CD14-positive monocyte (primary cell): ENCODE measurements at regions not wholly inside any gene's neighbourhood (a gene's known extent, or its start where the extent isn't known, plus 50 kb on each side); places are given as distances from the start of the nearest gene placed in this dataset.

Source experiments
- DNase-seq, 3 donors: peaks; one replicate each; pipeline ENCODE4 v3.0.0-alpha.2; 2011 to 2022
- H2AFZ ChIP-seq: 2 replicates; pipeline ENCODE4 v1.6.0; 2012; ENCODE audit warnings: mild to moderate bottlenecking, low read depth, low read length, inconsistent platforms; ENCODE audit not compliant: insufficient read depth, poor library complexity, severe bottlenecking
- H3K27ac ChIP-seq, 2 donors: 1 replicate in 1 of 2; 2 replicates in 1 of 2; pipeline ENCODE4 v1.5.1; 2012 to 2013; ENCODE audit warnings: low read length in 2 of 2, control low read depth in 1 of 2, inconsistent platforms in 1 of 2, low read depth in 1 of 2, mild to moderate bottlenecking in 1 of 2
- H3K27me3 ChIP-seq, 2 donors: one replicate each; pipeline versions ENCODE4 v1.6.0 to v1.6.1; 2011 to 2013; ENCODE audit warnings: low read length in 2 of 2; ENCODE audit not compliant: control insufficient read depth in 2 of 2, insufficient read depth in 2 of 2
- H3K36me3 ChIP-seq, 2 donors: replicated peaks in 1 of 2; 1 replicate in 1 of 2; 2 replicates in 1 of 2; pipeline versions ENCODE4 v1.5.1 to v1.6.1; 2012 to 2013; ENCODE audit warnings: low read length in 2 of 2, control low read depth in 1 of 2, inconsistent platforms in 1 of 2, mild to moderate bottlenecking in 1 of 2; ENCODE audit not compliant: insufficient read depth in 2 of 2, control insufficient read depth in 1 of 2
- H3K4me1 ChIP-seq, 2 donors: 1 replicate in 1 of 2; 2 replicates in 1 of 2; pipeline versions ENCODE4 v1.5.1 to v1.6.1; 2012 to 2013; ENCODE audit warnings: low read length in 2 of 2, control low read depth in 1 of 2, inconsistent platforms in 1 of 2, mild to moderate bottlenecking in 1 of 2, moderate library complexity in 1 of 2; ENCODE audit not compliant: insufficient read depth in 2 of 2, control insufficient read depth in 1 of 2
- H3K4me2 ChIP-seq: replicated peaks from 2 replicates; pipeline ENCODE3; 2012; ENCODE audit warnings: low read length, moderate library complexity, mild to moderate bottlenecking; ENCODE audit not compliant: poor library complexity, severe bottlenecking; ENCODE audit errors: extremely low read depth
- H3K4me3 ChIP-seq, 3 experiments: fragments of 200-600 bp in 1 of 3; sonication (generic) in 1 of 3; replicated peaks in 1 of 3; 1 replicate in 2 of 3; 2 replicates in 1 of 3; pipeline ENCODE4 v1.5.1; 2011 to 2013; ENCODE audit warnings: low read length in 3 of 3, mild to moderate bottlenecking in 3 of 3, control low read depth in 2 of 3, low read depth in 2 of 3, inconsistent platforms in 1 of 3, moderate library complexity in 1 of 3
- H3K79me2 ChIP-seq: 2 replicates; pipeline ENCODE4 v1.6.0; 2012; ENCODE audit warnings: mild to moderate bottlenecking, control low read depth, inconsistent platforms, low read length, moderate library complexity; ENCODE audit not compliant: insufficient read depth
- H3K9ac ChIP-seq: 2 replicates; pipeline ENCODE4 v1.6.0; 2017; ENCODE audit warnings: low read length, mild to moderate bottlenecking; ENCODE audit not compliant: insufficient read depth, poor library complexity, severe bottlenecking
- H3K9me3 ChIP-seq, 2 donors: replicated peaks in 1 of 2; 1 replicate in 1 of 2; 2 replicates in 1 of 2; pipeline versions ENCODE4 v1.5.1 to v1.6.1; 2012 to 2013; ENCODE audit warnings: low read length in 2 of 2, control low read depth in 1 of 2; ENCODE audit not compliant: control insufficient read depth in 1 of 2, insufficient read depth in 1 of 2
- H4K20me1 ChIP-seq: 2 replicates; pipeline ENCODE4 v1.6.0; 2012; ENCODE audit warnings: mild to moderate bottlenecking, low read length, control low read depth, moderate library complexity; ENCODE audit not compliant: insufficient read depth
- H3K27ac Mint-ChIP-seq, 7 donors: one replicate each; pipeline ENCODE4 v1.8.0; 2020; ENCODE audit warnings: mild to moderate bottlenecking in 7 of 7, mixed read lengths in 7 of 7, moderate library complexity in 6 of 7, inconsistent platforms in 2 of 7
- H3K27me3 Mint-ChIP-seq, 3 donors: one replicate each; pipeline ENCODE4 v1.8.0; 2021 to 2022; ENCODE audit warnings: low read depth in 3 of 3, mild to moderate bottlenecking in 3 of 3, mixed read lengths in 3 of 3, moderate library complexity in 3 of 3, inconsistent platforms in 1 of 3
- H3K36me3 Mint-ChIP-seq, 2 donors: one replicate each; pipeline ENCODE4 v1.8.0; 2020; ENCODE audit warnings: mixed read lengths in 2 of 2, inconsistent platforms in 1 of 2, mild to moderate bottlenecking in 1 of 2
- H3K4me1 Mint-ChIP-seq: one replicate; pipeline ENCODE4 v1.8.0; 2020; ENCODE audit warnings: mild to moderate bottlenecking, mixed read lengths
- H3K4me3 Mint-ChIP-seq, 2 donors: one replicate each; pipeline ENCODE4 v1.8.0; 2020; ENCODE audit warnings: mild to moderate bottlenecking in 2 of 2, mixed read lengths in 2 of 2, moderate library complexity in 1 of 2
- H3K9me3 Mint-ChIP-seq, 7 donors: one replicate each; pipeline ENCODE4 v1.8.0; 2020 to 2022; ENCODE audit warnings: mixed read lengths in 7 of 7, mild to moderate bottlenecking in 6 of 7, moderate library complexity in 6 of 7, inconsistent platforms in 2 of 7
- WGBS: methylation state at CpG from one replicate; pipeline ENCODE4 v1.1.5; 2013; ENCODE audit warnings: missing lambda C conversion rate; ENCODE audit not compliant: insufficient coverage; 5-methylcytosine and 5-hydroxymethylcytosine counted together
- intact Hi-C, 2 donors: fragments of 100-400 bp; cut with micrococcal nuclease; formaldehyde crosslinking; loops; one replicate each; pipeline versions ENCODE4 v1.15.0 to v1.15.1; 2023
- TF ChIP-seq, protein P1 (sequence below): fragments of 200-600 bp; IDR thresholded peaks from one replicate; pipeline ENCODE4 v1.8.0; 2022; ENCODE audit warnings: antibody characterized with exemption, mild to moderate bottlenecking

DNA sequence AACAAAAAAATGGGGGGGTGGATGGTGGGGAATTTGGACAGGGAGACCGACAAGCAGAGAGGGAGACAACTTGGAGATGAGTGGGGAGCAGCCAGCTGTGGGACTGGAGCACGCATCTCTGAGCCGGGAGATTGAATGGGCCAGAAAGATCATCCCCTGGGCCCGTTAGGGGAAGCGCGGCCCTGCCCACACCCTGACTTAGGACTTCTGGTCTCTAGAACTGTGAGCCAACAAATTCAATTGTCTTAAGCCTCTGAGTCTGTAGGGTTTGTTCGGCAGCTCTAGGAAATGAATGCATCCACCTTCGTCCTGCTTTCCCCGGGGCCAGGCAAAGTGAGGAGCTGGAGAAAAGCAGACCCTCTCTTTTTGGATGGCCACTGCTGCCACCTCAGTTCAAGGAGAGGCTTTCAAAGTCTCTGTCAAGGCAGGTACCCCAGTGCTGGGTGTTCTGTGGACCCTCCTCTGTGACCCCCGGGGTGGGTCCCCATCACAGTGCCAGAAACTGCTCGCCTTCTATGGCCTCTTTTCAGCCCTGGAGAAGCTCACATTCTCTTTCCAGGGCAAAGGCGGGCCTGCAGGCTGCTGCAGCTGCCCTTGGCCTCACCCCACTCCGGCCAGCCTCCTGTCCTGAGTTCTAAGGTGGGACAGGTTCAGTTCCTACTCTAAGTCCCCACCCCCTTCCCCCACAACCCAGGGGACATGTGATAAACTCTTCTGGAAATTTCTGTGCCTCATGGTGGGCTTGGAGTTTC lies 423.2 kb downstream of the RPS24 start:
- Histone ChIP-seq H3K9ac (no peak overlapping the region), H3K4me1 (no peaks in the 10 kb centered on the region), H4K20me1 (no peaks in the 10 kb centered on the region), H3K36me3 (no peaks in the 10 kb centered on the region), H3K4me3 (no peak overlapping the region), H3K27ac (no peak overlapping the region), H2AFZ (no peak overlapping the region), H3K9me3 (no peaks in the 10 kb centered on the region), H3K4me2 (no peak overlapping the region), H3K27me3 (no peaks in the 10 kb centered on the region), H3K79me2 (no peaks in the 10 kb centered on the region)
- Mint-ChIP-seq H3K9me3 (no peaks in the 10 kb centered on the region), H3K27me3 (peaks cover 4 to 13% (median 5%) of the 10 kb centered on the region in 3 donors), H3K36me3 (no peaks in the 10 kb centered on the region), H3K27ac (no peak overlapping the region), H3K4me3 (no peak overlapping the region), H3K4me1 (no peaks in the 10 kb centered on the region)
- WGBS: 98% methylated on average over 10 of the region's 13 CpGs
- DNase-seq: no peak
- TF ChIP-seq, protein P1, sequence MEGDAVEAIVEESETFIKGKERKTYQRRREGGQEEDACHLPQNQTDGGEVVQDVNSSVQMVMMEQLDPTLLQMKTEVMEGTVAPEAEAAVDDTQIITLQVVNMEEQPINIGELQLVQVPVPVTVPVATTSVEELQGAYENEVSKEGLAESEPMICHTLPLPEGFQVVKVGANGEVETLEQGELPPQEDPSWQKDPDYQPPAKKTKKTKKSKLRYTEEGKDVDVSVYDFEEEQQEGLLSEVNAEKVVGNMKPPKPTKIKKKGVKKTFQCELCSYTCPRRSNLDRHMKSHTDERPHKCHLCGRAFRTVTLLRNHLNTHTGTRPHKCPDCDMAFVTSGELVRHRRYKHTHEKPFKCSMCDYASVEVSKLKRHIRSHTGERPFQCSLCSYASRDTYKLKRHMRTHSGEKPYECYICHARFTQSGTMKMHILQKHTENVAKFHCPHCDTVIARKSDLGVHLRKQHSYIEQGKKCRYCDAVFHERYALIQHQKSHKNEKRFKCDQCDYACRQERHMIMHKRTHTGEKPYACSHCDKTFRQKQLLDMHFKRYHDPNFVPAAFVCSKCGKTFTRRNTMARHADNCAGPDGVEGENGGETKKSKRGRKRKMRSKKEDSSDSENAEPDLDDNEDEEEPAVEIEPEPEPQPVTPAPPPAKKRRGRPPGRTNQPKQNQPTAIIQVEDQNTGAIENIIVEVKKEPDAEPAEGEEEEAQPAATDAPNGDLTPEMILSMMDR: no peak
- intact Hi-C loops: no loop called here

DNA sequence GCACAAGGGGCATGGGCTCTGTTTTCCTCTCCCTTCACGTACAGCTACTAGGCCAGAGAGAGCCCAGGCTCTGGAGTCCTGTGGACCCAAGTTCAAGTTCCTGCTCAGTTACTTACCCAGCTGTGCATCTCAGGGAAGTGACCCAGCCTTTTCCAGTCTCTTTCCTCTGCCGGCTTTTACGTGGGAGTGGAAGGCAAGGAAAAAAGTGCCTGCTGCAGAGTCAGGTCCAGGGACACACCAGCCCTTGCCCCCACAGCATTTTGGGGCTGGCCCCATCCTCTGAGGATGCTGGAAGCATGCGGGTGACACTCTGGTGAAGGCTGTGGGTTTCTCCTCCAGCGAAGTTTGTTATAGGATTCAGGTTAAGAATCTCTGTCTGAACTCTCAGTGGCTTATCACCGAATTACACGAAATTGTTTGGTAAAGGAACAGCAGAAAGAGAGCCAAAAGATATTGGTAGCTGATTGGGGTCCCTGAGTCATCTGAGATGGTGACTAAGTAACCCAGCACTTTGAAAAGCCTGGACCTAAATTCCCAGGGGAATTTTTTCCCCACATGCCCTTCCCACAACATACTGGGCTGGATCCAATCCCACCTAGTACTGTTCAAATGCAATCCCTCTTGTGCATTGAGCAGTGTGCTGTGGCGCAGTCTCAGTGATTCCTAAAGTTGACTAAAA lies 424.3 kb downstream of the RPS24 start:
- WGBS: 97% methylated on average over 6 of the region's 8 CpGs
- H3K4me2 ChIP-seq: no peak overlapping the region
- no peaks in the 10 kb centered on the region for H3K27me3 ChIP-seq

More for the DNA sequence above, 424.3 kb downstream of the RPS24 start:
- no peak overlapping the region for H3K27ac ChIP-seq
- Mint-ChIP-seq H3K4me3 (no peak overlapping the region), H3K27ac (peak overlapping the region in 1 of 7 donors; percentile 22), H3K27me3 (peaks cover 4 to 11% (median 9%) of the 10 kb centered on the region in 3 donors), H3K9me3 (no peaks in the 10 kb centered on the region), H3K4me1 (no peaks in the 10 kb centered on the region), H3K36me3 (no peaks in the 10 kb centered on the region)
- H4K20me1 ChIP-seq: no peaks in the 10 kb centered on the region
- H3K4me1 ChIP-seq: no peaks in the 10 kb centered on the region
- H3K4me3 ChIP-seq: no peak overlapping the region
- H3K79me2 ChIP-seq: no peaks in the 10 kb centered on the region
- no peaks in the 10 kb centered on the region for H3K36me3 ChIP-seq
- H3K9ac ChIP-seq: no peak overlapping the region
- no peak overlapping the region for H2AFZ ChIP-seq
- H3K9me3 ChIP-seq: no peaks in the 10 kb centered on the region
- no peak for DNase-seq
- intact Hi-C loops: no loop called here
- TF ChIP-seq, protein P1: no peak
